Endothelial cell of umbilical vein (primary cell): ENCODE measurements at regions not wholly inside any gene's neighbourhood (a gene's known extent, or its start where the extent isn't known, plus 50 kb on each side); places are given as distances from the start of the nearest gene placed in this dataset.

Source experiments
- BruUV-seq: library from RNA; stranded (reverse); fragments of 400-500 nt; replicated peaks from 2 replicates; lab custom pipeline; 2021; lab: Mats Ljungman, UMichigan
- CTCF ChIA-PET: fragments of 300-600, 350-600 bp; sonication (Branson Sonifier 250); formaldehyde crosslinking; loops from one replicate; lab custom pipeline; 2021; ENCODE audit warnings: antibody characterized with exemption, inconsistent platforms; lab: Charles Lee
- POLR2A ChIA-PET: fragments of 300-600, 350-600 bp; sonication (Branson Sonifier 250); formaldehyde crosslinking; loops from one replicate; lab custom pipeline; 2021; ENCODE audit warnings: antibody characterized with exemption, inconsistent platforms; lab: Charles Lee
- DNase-seq: peaks from one replicate; pipeline ENCODE4 v3.0.0-alpha.2; 2011; ENCODE audit warnings: low read depth, low spot score
- FAIRE-seq: peaks from 2 replicates; lab custom pipeline; 2011; peaks lifted over from hg19 to GRCh38; lab: Jason Lieb, UNC
- H2AFZ ChIP-seq: 2 replicates; pipeline ENCODE4 v1.6.0; 2012; ENCODE audit warnings: low read depth, low read length, control low read depth, inconsistent platforms
- H3K27ac ChIP-seq: 2 replicates; pipeline ENCODE4 v1.5.1; 2011; ENCODE audit warnings: low read depth, mild to moderate bottlenecking, control low read depth, low read length, moderate library complexity; ENCODE audit not compliant: insufficient read depth
- H3K27me3 ChIP-seq, 2 experiments: 2 replicates each; pipeline versions ENCODE4 v1.6.0 to v1.6.1; 2011; ENCODE audit warnings: low read length in 2 of 2, mixed read lengths in 1 of 2; ENCODE audit not compliant: control insufficient read depth in 2 of 2, insufficient read depth in 2 of 2
- H3K36me3 ChIP-seq, 2 experiments: 2 replicates in 1 of 2; 3 replicates in 1 of 2; pipeline ENCODE4 v1.5.1; 2011; ENCODE audit warnings: low read length in 2 of 2, mild to moderate bottlenecking in 1 of 2, moderate library complexity in 1 of 2; ENCODE audit not compliant: control insufficient read depth in 2 of 2, insufficient read depth in 2 of 2; ENCODE audit errors: extremely low read depth in 1 of 2
- H3K4me1 ChIP-seq: 3 replicates; pipeline ENCODE4 v1.5.1; 2011; ENCODE audit warnings: mild to moderate bottlenecking, low read length; ENCODE audit not compliant: control insufficient read depth, insufficient read depth; ENCODE audit errors: extremely low read depth
- H3K4me2 ChIP-seq: 2 replicates; pipeline ENCODE4 v1.6.1; 2011; ENCODE audit warnings: low read length, control low read depth, mixed read lengths; ENCODE audit not compliant: insufficient read depth
- H3K4me3 ChIP-seq, 3 experiments: fragments of 200-600 bp in 1 of 3; sonication (generic), shearing (Covaris generic) in 1 of 3; replicated peaks in 1 of 3; 2 replicates each; pipeline ENCODE4 v1.5.1; 2011 to 2016; ENCODE audit warnings: control low read depth in 3 of 3, low read length in 3 of 3, mild to moderate bottlenecking in 2 of 3, inconsistent platforms in 1 of 3, low read depth in 1 of 3, moderate library complexity in 1 of 3; ENCODE audit not compliant: insufficient read depth in 1 of 3
- H3K79me2 ChIP-seq: 2 replicates; pipeline ENCODE4 v1.6.0; 2012; ENCODE audit warnings: low read length, inconsistent platforms; ENCODE audit not compliant: control insufficient read depth, insufficient read depth
- H3K9ac ChIP-seq: replicated peaks from 2 replicates; pipeline ENCODE3; 2011; ENCODE audit warnings: low read length, control low read depth; ENCODE audit not compliant: insufficient read depth; ENCODE audit errors: extremely low read depth
- H3K9me1 ChIP-seq: replicated peaks from 3 replicates; pipeline ENCODE4 v1.6.0; 2011; ENCODE audit warnings: mild to moderate bottlenecking, low read length; ENCODE audit not compliant: control insufficient read depth, insufficient read depth; ENCODE audit errors: extremely low read depth
- H3K9me3 ChIP-seq: replicated peaks from 2 replicates; pipeline ENCODE4 v1.5.1; 2012; ENCODE audit warnings: low read length, inconsistent platforms; ENCODE audit not compliant: control insufficient read depth, insufficient read depth
- H4K20me1 ChIP-seq: replicated peaks from 2 replicates; pipeline ENCODE3; 2011; ENCODE audit warnings: mild to moderate bottlenecking, low read length; ENCODE audit not compliant: control insufficient read depth, insufficient read depth; ENCODE audit errors: extremely low read depth
- EZH2 ChIP-seq: IDR thresholded peaks from 2 replicates; pipeline ENCODE4 v1.6.1; 2012; ENCODE audit warnings: borderline replicate concordance, low read depth, mild to moderate bottlenecking, moderate library complexity, low read length, inconsistent platforms; ENCODE audit not compliant: severe bottlenecking
- FOS ChIP-seq: IDR thresholded peaks from 2 replicates; pipeline ENCODE4 v1.6.1; 2011; ENCODE audit warnings: mild to moderate bottlenecking, low read length, moderate library complexity, borderline replicate concordance; ENCODE audit not compliant: insufficient read depth
- GATA2 ChIP-seq: IDR thresholded peaks from 2 replicates; pipeline ENCODE4 v1.7.0; 2011; ENCODE audit warnings: low read depth, mild to moderate bottlenecking, moderate library complexity, mixed read lengths, low read length; ENCODE audit not compliant: insufficient read length, insufficient read depth
- JUN ChIP-seq: IDR thresholded peaks from 2 replicates; pipeline ENCODE4 v1.6.1; 2011; ENCODE audit warnings: borderline replicate concordance, low read depth; ENCODE audit not compliant: insufficient read length, insufficient read depth
- MYC ChIP-seq: IDR thresholded peaks from one replicate; pipeline ENCODE4 v1.6.1; 2011; ENCODE audit warnings: mild to moderate bottlenecking, low read depth, low read length
- POLR2A ChIP-seq: IDR thresholded peaks from 2 replicates; pipeline ENCODE4 v1.6.1; 2012; ENCODE audit warnings: low read depth, mild to moderate bottlenecking, control low read depth, low read length
- POLR2AphosphoS5 ChIP-seq: IDR thresholded peaks from 2 replicates; pipeline ENCODE4 v1.6.1; 2012; ENCODE audit warnings: low read depth, mild to moderate bottlenecking, control low read depth, low read length, moderate library complexity; ENCODE audit not compliant: insufficient read depth
- dilution Hi-C: fragments of 300-500 bp; cut with MboI; formaldehyde crosslinking; loops from one replicate; pipeline ENCODE4 v1.15.0; 2019; ENCODE audit warnings: low sequenced_read_pairs; ENCODE audit not compliant: extremely low pct_ligation_motif_present
- intact Hi-C: fragments of 100-400 bp; cut with micrococcal nuclease; formaldehyde crosslinking; loops from one replicate; pipeline ENCODE4 v1.10.0; 2022
- TF ChIP-seq, protein P1 (sequence below), 2 donors: IDR thresholded peaks; 1 replicate in 1 of 2; 2 replicates in 1 of 2; pipeline ENCODE4 v1.5.1; 2011; ENCODE audit warnings: low read length in 2 of 2, mild to moderate bottlenecking in 2 of 2, moderate library complexity in 2 of 2, control low read depth in 1 of 2, inconsistent platforms in 1 of 2, low read depth in 1 of 2; ENCODE audit not compliant: insufficient read depth in 1 of 2; ENCODE audit errors: extremely low read depth in 1 of 2
- TF ChIP-seq, protein P2 (sequence below): IDR thresholded peaks from 2 replicates; pipeline ENCODE4 v1.6.1; 2011; ENCODE audit not compliant: insufficient read depth, insufficient read length

DNA sequence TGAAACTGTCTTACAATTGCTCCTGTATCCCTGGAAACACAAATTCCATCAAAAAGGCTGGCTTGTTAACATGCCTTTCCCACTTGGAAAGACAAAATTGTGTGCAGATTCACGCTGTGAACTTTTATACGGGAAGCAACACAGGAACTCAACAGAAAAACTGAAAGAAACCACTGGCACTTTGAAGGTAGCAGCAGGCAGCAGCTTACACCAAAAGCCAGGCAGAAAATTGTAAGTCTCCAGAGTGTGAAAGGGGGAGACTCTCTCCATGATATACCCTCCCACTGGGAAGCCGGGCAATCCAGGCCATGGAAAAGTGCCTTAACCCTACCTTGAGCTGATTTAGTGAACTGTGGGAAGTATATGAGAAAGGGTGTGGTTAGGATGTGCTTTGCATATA lies 943.7 kb downstream of the CDH18 start:
- BruUV-seq: no TSS peak
- POLR2A ChIA-PET: no interaction called here
- DNase-seq: no peak

DNA sequence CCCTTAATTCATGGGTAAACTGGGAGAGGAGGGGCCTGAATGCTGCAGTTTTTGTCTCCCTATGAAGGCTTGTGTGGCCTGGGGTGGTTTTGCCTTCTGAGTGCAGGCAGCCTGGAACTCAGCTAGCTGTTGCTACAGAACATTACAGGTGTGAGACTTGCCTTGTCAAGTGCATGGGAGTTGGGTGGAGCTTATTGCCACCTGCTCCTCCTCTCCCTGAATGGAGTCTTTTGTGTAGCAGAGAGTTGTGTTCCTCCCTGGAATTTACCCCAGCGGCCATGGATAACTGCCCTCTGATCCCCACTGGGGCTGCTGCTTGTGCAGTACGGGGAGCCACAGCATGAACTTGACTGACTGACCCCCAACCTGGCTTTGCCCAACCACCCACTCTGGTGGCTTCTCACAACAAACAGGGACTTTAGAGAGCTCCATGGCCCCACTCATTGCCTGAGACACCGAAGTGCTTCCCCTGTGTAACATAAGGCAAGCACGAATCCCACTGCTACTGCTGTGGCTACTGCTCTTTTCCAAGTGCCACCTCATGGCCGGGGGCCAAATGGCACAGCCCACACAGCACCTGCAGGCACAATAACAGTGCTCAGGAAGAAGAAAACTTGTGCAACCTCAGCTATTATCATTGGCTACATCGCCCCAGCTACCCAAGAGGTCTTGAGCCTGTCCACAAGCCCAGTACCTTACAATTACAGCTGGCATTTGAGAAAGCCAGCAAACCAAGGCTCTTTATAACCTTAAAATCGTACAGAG lies 942.9 kb downstream of the CDH18 start:
- TF ChIP-seq POLR2A (no peak), EZH2 (no peak), MYC (no peak), FOS (no peak), JUN (no peak), GATA2 (no peak), POLR2AphosphoS5 (no peak)
- TF ChIP-seq, protein P1, sequence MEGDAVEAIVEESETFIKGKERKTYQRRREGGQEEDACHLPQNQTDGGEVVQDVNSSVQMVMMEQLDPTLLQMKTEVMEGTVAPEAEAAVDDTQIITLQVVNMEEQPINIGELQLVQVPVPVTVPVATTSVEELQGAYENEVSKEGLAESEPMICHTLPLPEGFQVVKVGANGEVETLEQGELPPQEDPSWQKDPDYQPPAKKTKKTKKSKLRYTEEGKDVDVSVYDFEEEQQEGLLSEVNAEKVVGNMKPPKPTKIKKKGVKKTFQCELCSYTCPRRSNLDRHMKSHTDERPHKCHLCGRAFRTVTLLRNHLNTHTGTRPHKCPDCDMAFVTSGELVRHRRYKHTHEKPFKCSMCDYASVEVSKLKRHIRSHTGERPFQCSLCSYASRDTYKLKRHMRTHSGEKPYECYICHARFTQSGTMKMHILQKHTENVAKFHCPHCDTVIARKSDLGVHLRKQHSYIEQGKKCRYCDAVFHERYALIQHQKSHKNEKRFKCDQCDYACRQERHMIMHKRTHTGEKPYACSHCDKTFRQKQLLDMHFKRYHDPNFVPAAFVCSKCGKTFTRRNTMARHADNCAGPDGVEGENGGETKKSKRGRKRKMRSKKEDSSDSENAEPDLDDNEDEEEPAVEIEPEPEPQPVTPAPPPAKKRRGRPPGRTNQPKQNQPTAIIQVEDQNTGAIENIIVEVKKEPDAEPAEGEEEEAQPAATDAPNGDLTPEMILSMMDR (IDR thresholded peaks at IDR 0.05; ENCODE audit: extremely low read depth in 1 of 2, insufficient read depth in 1 of 2, low read depth in 1 of 2, low read length in 2 of 2): no peak
- TF ChIP-seq, protein P2, sequence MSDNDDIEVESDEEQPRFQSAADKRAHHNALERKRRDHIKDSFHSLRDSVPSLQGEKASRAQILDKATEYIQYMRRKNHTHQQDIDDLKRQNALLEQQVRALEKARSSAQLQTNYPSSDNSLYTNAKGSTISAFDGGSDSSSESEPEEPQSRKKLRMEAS: no peak
- no peak for DNase-seq
- Histone ChIP-seq H3K4me2 (no peak overlapping the region), H3K27ac (no peak overlapping the region), H3K79me2 (no peaks in the 10 kb centered on the region), H3K4me3 (no peak overlapping the region), H3K9me1 (no peaks in the 10 kb centered on the region), H3K36me3 (no peaks in the 10 kb centered on the region), H3K9ac (no peak overlapping the region), H3K27me3 (no peaks in the 10 kb centered on the region), H2AFZ (no peak overlapping the region), H4K20me1 (no peaks in the 10 kb centered on the region), H3K9me3 (peaks cover 4% of the 10 kb centered on the region), H3K4me1 (no peaks in the 10 kb centered on the region)
- dilution Hi-C loops (no loop called here), intact Hi-C loops (no loop called here)
- POLR2A ChIA-PET: no interaction called here
- FAIRE-seq: no peak
- CTCF ChIA-PET: no interaction called here
- BruUV-seq: no TSS peak

More for the DNA sequence above, 943.7 kb downstream of the CDH18 start:
- dilution Hi-C loops: no loop called here
- no peak overlapping the region for H3K4me2 ChIP-seq
- no peaks in the 10 kb centered on the region for H3K36me3 ChIP-seq
- intact Hi-C loops: no loop called here
- no peaks in the 10 kb centered on the region for H3K27me3 ChIP-seq
- CTCF ChIA-PET: no interaction called here
- no peaks in the 10 kb centered on the region for H3K79me2 ChIP-seq
- no peak overlapping the region for H2AFZ ChIP-seq
- TF ChIP-seq POLR2AphosphoS5: no peak
- peaks cover 4% of the 10 kb centered on the region for H3K9me3 ChIP-seq
- no peak overlapping the region for H3K9ac ChIP-seq
- H3K9me1 ChIP-seq: no peaks in the 10 kb centered on the region
- no peak for FAIRE-seq
- no peaks in the 10 kb centered on the region for H4K20me1 ChIP-seq
- no peak overlapping the region for H3K27ac ChIP-seq
- H3K4me3 ChIP-seq: no peak overlapping the region
- H3K4me1 ChIP-seq: no peaks in the 10 kb centered on the region
